NT2/D1 (cell line): ENCODE measurements at regions not wholly inside any gene's neighbourhood (a gene's known extent, or its start where the extent isn't known, plus 50 kb on each side); places are given as distances from the start of the nearest gene placed in this dataset.

ENCODE experiments used
- SUZ12 ChIP-seq: IDR thresholded peaks from 2 replicates; pipeline ENCODE4 v1.6.1; 2011; ENCODE audit not compliant: insufficient read length, insufficient read depth; ENCODE audit errors: extremely low read depth
- YY1 ChIP-seq: IDR thresholded peaks from 2 replicates; pipeline ENCODE4 v1.6.1; 2011; ENCODE audit not compliant: insufficient read length, insufficient read depth
- ZNF274 ChIP-seq: IDR thresholded peaks from 2 replicates; pipeline ENCODE4 v1.6.1; 2011; ENCODE audit warnings: mild to moderate bottlenecking, low read depth, low read length

DNA sequence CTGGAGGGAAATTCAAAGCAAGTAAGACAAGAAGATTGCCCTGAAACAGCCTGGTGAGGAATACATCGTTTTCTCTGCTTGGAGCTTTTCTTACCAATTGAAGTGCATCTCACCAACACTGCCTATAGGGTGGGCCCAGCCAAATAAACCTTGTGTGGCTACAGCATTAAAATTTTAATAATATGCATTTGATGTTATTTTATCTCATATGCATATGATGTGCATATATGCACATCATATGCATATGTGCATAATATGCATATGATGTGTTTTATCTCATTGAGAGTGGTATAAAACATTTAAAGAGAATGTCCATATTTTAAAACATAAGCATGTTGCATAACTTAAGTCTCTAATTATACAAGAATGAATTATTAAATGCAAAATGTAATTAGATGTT, 328.6 kb upstream of the ARID1B start:
- no peak for TF ChIP-seq SUZ12
- no peak for TF ChIP-seq YY1
- TF ChIP-seq ZNF274 = no peak
